ENCODE measurements at regions not wholly inside any gene's neighbourhood (a gene's known extent, or its start where the extent isn't known, plus 50 kb on each side); places are given as distances from the start of the nearest gene placed in this dataset.

GRCh38 chr14:82913396-82913795 is 1379.7 kb upstream of the SEL1L start:
- Histone ChIP-seq H3K27me3 (no peaks in the 10 kb centered on the region), H3K4me3 (no peak overlapping the region), H3K4me1 (no peaks in the 10 kb centered on the region), H3K36me3 (no peaks in the 10 kb centered on the region), H3K9me3 (no peaks in the 10 kb centered on the region), H3K27ac (no peak overlapping the region)
- DNase-seq = no peak
- in situ Hi-C loops (cut with MboI; ENCODE audit: low pct_ligation_motif_present in 1 of 4, low pct_unique_long_range_greater_than_20kb in 1 of 4, low sequenced_read_pairs in 3 of 4) (no loop called here), intact Hi-C loops (cut with DNase I; ENCODE audit: low total_unique reads) (no loop called here)
- no peak for TF ChIP-seq POLR2AphosphoS5 (IDR thresholded peaks at IDR 0.05)
- no peak for TF ChIP-seq CTCF (IDR thresholded peaks at IDR 0.05)
- TF ChIP-seq POLR2A (IDR thresholded peaks at IDR 0.05) = no peak
- TF ChIP-seq EP300 (IDR thresholded peaks at IDR 0.05; ENCODE audit: low read depth) = no peak

GRCh38 chr14:82915381-82915780 is 1381.7 kb upstream of the SEL1L start:
- Histone ChIP-seq H3K36me3 (no peaks in the 10 kb centered on the region), H3K4me1 (no peaks in the 10 kb centered on the region), H3K27ac (no peak overlapping the region), H3K9me3 (no peaks in the 10 kb centered on the region), H3K27me3 (no peaks in the 10 kb centered on the region), H3K4me3 (no peak overlapping the region)
- DNase-seq = no peak
- TF ChIP-seq POLR2A (IDR thresholded peaks at IDR 0.05) (no peak), CTCF (IDR thresholded peaks at IDR 0.05) (no peak), EP300 (IDR thresholded peaks at IDR 0.05; ENCODE audit: low read depth) (no peak), POLR2AphosphoS5 (IDR thresholded peaks at IDR 0.05) (no peak)
- intact Hi-C loops (cut with DNase I; ENCODE audit: low total_unique reads) (no loop called here), in situ Hi-C loops (cut with MboI; ENCODE audit: low pct_ligation_motif_present in 1 of 4, low pct_unique_long_range_greater_than_20kb in 1 of 4, low sequenced_read_pairs in 3 of 4) (no loop called here)
- WGBS, 2 donors (ENCODE audit: low coverage in 1 of 2) = 49 to 80% methylated on average over 3 of the region's 3 CpGs

GRCh38 chr14:82935691-82936090 is 1402.0 kb upstream of the SEL1L start:
- intact Hi-C loops (cut with DNase I; ENCODE audit: low total_unique reads) = no loop called here
- TF ChIP-seq CTCF (IDR thresholded peaks at IDR 0.05) (no peak), POLR2A (IDR thresholded peaks at IDR 0.05) (no peak), POLR2AphosphoS5 (IDR thresholded peaks at IDR 0.05) (no peak), EP300 (IDR thresholded peaks at IDR 0.05; ENCODE audit: low read depth) (no peak)
- no peaks in the 10 kb centered on the region for H3K36me3 ChIP-seq
- H3K27me3 ChIP-seq = no peaks in the 10 kb centered on the region
- H3K4me3 ChIP-seq = no peak overlapping the region
- H3K27ac ChIP-seq = no peak overlapping the region
- no peaks in the 10 kb centered on the region for H3K4me1 ChIP-seq
- in situ Hi-C loops (cut with MboI; ENCODE audit: low pct_ligation_motif_present in 1 of 4, low pct_unique_long_range_greater_than_20kb in 1 of 4, low sequenced_read_pairs in 3 of 4) = no loop called here
- DNase-seq = no peak
- 62 to 80% methylated on average over 1 of the region's 1 CpG for WGBS, 2 donors (ENCODE audit: low coverage in 1 of 2)
- no peaks in the 10 kb centered on the region for H3K9me3 ChIP-seq

GRCh38 chr14:82951171-82951570 is 1417.5 kb upstream of the SEL1L start:
- DNase-seq = no peak

More at GRCh38 chr14:82951171-82951570, 1417.5 kb upstream of the SEL1L start:
- TF ChIP-seq CTCF (IDR thresholded peaks at IDR 0.05) = no peak
- TF ChIP-seq POLR2AphosphoS5 (IDR thresholded peaks at IDR 0.05) = no peak
- TF ChIP-seq POLR2A (IDR thresholded peaks at IDR 0.05) = no peak
- no peak for TF ChIP-seq EP300 (IDR thresholded peaks at IDR 0.05; ENCODE audit: low read depth)
- no peaks in the 10 kb centered on the region for H3K9me3 ChIP-seq
- no peaks in the 10 kb centered on the region for H3K27me3 ChIP-seq
- in situ Hi-C loops (cut with MboI; ENCODE audit: low pct_ligation_motif_present in 1 of 4, low pct_unique_long_range_greater_than_20kb in 1 of 4, low sequenced_read_pairs in 3 of 4) (no loop called here), intact Hi-C loops (cut with DNase I; ENCODE audit: low total_unique reads) (no loop called here)
- H3K4me1 ChIP-seq = no peaks in the 10 kb centered on the region
- H3K4me3 ChIP-seq = no peak overlapping the region
- H3K36me3 ChIP-seq = no peaks in the 10 kb centered on the region
- H3K27ac ChIP-seq = no peak overlapping the region

All from transverse colon (tissue), 4 donors.